Keratinocyte (primary cell): ENCODE measurements at regions not wholly inside any gene's neighbourhood (a gene's known extent, or its start where the extent isn't known, plus 50 kb on each side); places are given as distances from the start of the nearest gene placed in this dataset.
A peak's percentile ranks its signal among the peaks of the same experiment; 100 is the strongest.

Source experiments
- DNase-seq: peaks from one replicate; pipeline ENCODE4 v3.0.0-alpha.2; 2011; ENCODE audit warnings: low read depth, missing footprints, low spot score
- FAIRE-seq: peaks from 2 replicates; lab custom pipeline; 2011; peaks lifted over from hg19 to GRCh38; lab: Jason Lieb, UNC
- H2AFZ ChIP-seq: 2 replicates; pipeline ENCODE4 v1.6.0; 2012; ENCODE audit warnings: low read length, control low read depth, inconsistent platforms; ENCODE audit not compliant: control insufficient read depth
- H3K27ac ChIP-seq: 2 replicates; pipeline ENCODE4 v1.5.1; 2011; ENCODE audit warnings: low read length; ENCODE audit not compliant: control insufficient read depth, insufficient read depth
- H3K27me3 ChIP-seq: 3 replicates; pipeline ENCODE4 v1.6.0; 2011; ENCODE audit warnings: low read length; ENCODE audit not compliant: control insufficient read depth, insufficient read depth; ENCODE audit errors: extremely low read depth
- H3K36me3 ChIP-seq, 2 experiments: 2 replicates in 1 of 2; 3 replicates in 1 of 2; pipeline ENCODE4 v1.5.1; 2011; ENCODE audit warnings: low read length in 2 of 2, mild to moderate bottlenecking in 1 of 2; ENCODE audit not compliant: control insufficient read depth in 2 of 2, insufficient read depth in 2 of 2; ENCODE audit errors: extremely low read depth in 1 of 2
- H3K4me1 ChIP-seq: 3 replicates; pipeline ENCODE4 v1.5.1; 2011; ENCODE audit warnings: low read length; ENCODE audit not compliant: control insufficient read depth, insufficient read depth; ENCODE audit errors: extremely low read depth
- H3K4me2 ChIP-seq: 3 replicates; pipeline ENCODE4 v1.6.0; 2011; ENCODE audit warnings: low read depth, low read length; ENCODE audit not compliant: control insufficient read depth, insufficient read depth; ENCODE audit errors: extremely low read depth
- H3K4me3 ChIP-seq, 3 experiments: fragments of 200-600 bp in 1 of 3; sonication (generic) in 1 of 3; 2 replicates in 2 of 3; 3 replicates in 1 of 3; pipeline ENCODE4 v1.5.1; 2011 to 2016; ENCODE audit warnings: low read length in 3 of 3, mild to moderate bottlenecking in 3 of 3, control low read depth in 2 of 3, inconsistent platforms in 1 of 3, low read depth in 1 of 3, mixed read lengths in 1 of 3, mixed run types in 1 of 3, moderate library complexity in 1 of 3; ENCODE audit not compliant: control insufficient read depth in 2 of 3, insufficient read depth in 2 of 3; ENCODE audit errors: extremely low read depth in 1 of 3
- H3K79me2 ChIP-seq: 2 replicates; pipeline ENCODE4 v1.6.0; 2012; ENCODE audit warnings: low read length; ENCODE audit not compliant: control insufficient read depth, insufficient read depth
- H3K9ac ChIP-seq: 3 replicates; pipeline ENCODE4 v1.6.0; 2011; ENCODE audit warnings: low read length; ENCODE audit not compliant: control insufficient read depth, insufficient read depth; ENCODE audit errors: extremely low read depth
- H3K9me1 ChIP-seq: 3 replicates; pipeline ENCODE4 v1.6.0; 2011; ENCODE audit warnings: low read length; ENCODE audit not compliant: control insufficient read depth, insufficient read depth; ENCODE audit errors: extremely low read depth
- H3K9me3 ChIP-seq: 2 replicates; pipeline ENCODE4 v1.5.1; 2012; ENCODE audit warnings: low read depth, low read length; ENCODE audit not compliant: control insufficient read depth
- H4K20me1 ChIP-seq: 3 replicates; pipeline ENCODE4 v1.6.0; 2011; ENCODE audit warnings: low read length; ENCODE audit not compliant: control insufficient read depth, insufficient read depth; ENCODE audit errors: extremely low read depth
- CTCF ChIP-seq, 3 experiments: IDR thresholded peaks in 1 of 3; conservative IDR thresholded peaks in 1 of 3; optimal IDR thresholded peaks in 1 of 3; 2 replicates in 2 of 3; 3 replicates in 1 of 3; pipeline versions ENCODE3 to v1.5.1; 2011; ENCODE audit warnings: low read length in 3 of 3, mild to moderate bottlenecking in 3 of 3, moderate library complexity in 2 of 3, control low read depth in 1 of 3, inconsistent platforms in 1 of 3; ENCODE audit not compliant: insufficient read depth in 2 of 3; ENCODE audit errors: extremely low read depth in 1 of 3
- EZH2 ChIP-seq: IDR thresholded peaks from one replicate; pipeline ENCODE4 v1.6.1; 2012; ENCODE audit warnings: inconsistent platforms, mild to moderate bottlenecking, low read length, moderate library complexity
- dilution Hi-C: fragments of 300-500 bp; cut with MboI; formaldehyde crosslinking; loops from one replicate; pipeline ENCODE4 v1.7.0; 2020; ENCODE audit warnings: low sequenced_read_pairs; ENCODE audit not compliant: extremely low pct_ligation_motif_present

- Histone ChIP-seq H4K20me1 (no peaks in the 10 kb centered on the region), H3K4me1 (no peaks in the 10 kb centered on the region), H3K4me2 (no peak overlapping the region), H3K9me3 (no peaks in the 10 kb centered on the region), H3K27ac (no peak overlapping the region), H3K9me1 (no peaks in the 10 kb centered on the region), H3K4me3 (no peak overlapping the region), H3K27me3 (no peaks in the 10 kb centered on the region), H3K36me3 (no peaks in the 10 kb centered on the region), H2AFZ (no peak overlapping the region), H3K79me2 (no peaks in the 10 kb centered on the region), H3K9ac (no peak overlapping the region)
- dilution Hi-C loops = loop anchor here (25.0 kb wide), 1 partner anchor 124 kb away; no protein-coding TSS in a partner anchor
- FAIRE-seq (no peak), DNase-seq (no peak)
- TF ChIP-seq EZH2 = no peak
- peak; percentile 57 to 79 (median 60) for TF ChIP-seq CTCF (optimal IDR thresholded peaks at IDR 0.05 in 1 of 3, IDR thresholded peaks at IDR 0.05 in 1 of 3, conservative IDR thresholded peaks at IDR 0.05 in 1 of 3; ENCODE audit: extremely low read depth in 1 of 3, insufficient read depth in 2 of 3, low read length in 3 of 3)
Observed at GRCh38 chr1:157363660-157364140, 188.6 kb downstream of the FCRL5 start.

- no peak overlapping the region for H2AFZ ChIP-seq
- no peak overlapping the region for H3K4me2 ChIP-seq
- DNase-seq (no peak), FAIRE-seq (no peak)
- no peak overlapping the region for H3K9ac ChIP-seq
- dilution Hi-C loops = loop anchor here (25.0 kb wide), 1 partner anchor 127 kb away; no protein-coding TSS in a partner anchor
- no peak overlapping the region for H3K4me3 ChIP-seq
- H3K4me1 ChIP-seq = no peaks in the 10 kb centered on the region
- no peaks in the 10 kb centered on the region for H3K9me1 ChIP-seq
- no peaks in the 10 kb centered on the region for H3K79me2 ChIP-seq
- H3K27me3 ChIP-seq = peaks cover 8% of the 10 kb centered on the region
- no peaks in the 10 kb centered on the region for H4K20me1 ChIP-seq
- no peak overlapping the region for H3K27ac ChIP-seq
- H3K9me3 ChIP-seq = no peaks in the 10 kb centered on the region
- no peaks in the 10 kb centered on the region for H3K36me3 ChIP-seq
- no peak for TF ChIP-seq EZH2
Observed at GRCh38 chr1:157360023-157360390, 192.3 kb downstream of the FCRL5 start.
